Ascending aorta (tissue), 2 donors: ENCODE measurements at regions not wholly inside any gene's neighbourhood (a gene's known extent, or its start where the extent isn't known, plus 50 kb on each side); places are given as distances from the start of the nearest gene placed in this dataset.
"Not testable (repeated sequence)": the region's sequence is repeated elsewhere in the genome, so short reads cannot be mapped to it uniquely, and the experiment has no call there.

ENCODE experiments used
- DNase-seq, 2 donors: peaks; one replicate each; pipeline ENCODE4 v3.0.0-alpha.2; 2019; ENCODE audit warnings: low spot score in 2 of 2
- H3K27ac ChIP-seq, 2 donors: fragments of 200-600 bp; sonication (generic); one replicate each; pipeline ENCODE4 v1.5.1; 2016 to 2017; ENCODE audit warnings: mild to moderate bottlenecking in 1 of 2
- H3K27me3 ChIP-seq: fragments of 200-600 bp; sonication (generic); one replicate; pipeline ENCODE4 v1.5.1; 2017
- H3K36me3 ChIP-seq, 2 donors: fragments of 200-600 bp; sonication (generic); one replicate each; pipeline ENCODE4 v1.5.1; 2016
- H3K4me1 ChIP-seq, 2 donors: fragments of 200-600 bp; sonication (generic); one replicate each; pipeline ENCODE4 v1.5.1; 2016 to 2017; ENCODE audit warnings: mild to moderate bottlenecking in 1 of 2
- H3K4me3 ChIP-seq, 2 donors: fragments of 200-600 bp; sonication (generic); one replicate each; pipeline ENCODE4 v1.5.1; 2016 to 2017; ENCODE audit warnings: mild to moderate bottlenecking in 1 of 2
- H3K9me3 ChIP-seq, 2 donors: fragments of 200-600 bp; sonication (generic); one replicate each; pipeline ENCODE4 v1.5.1; 2016
- CTCF ChIP-seq, 3 experiments: fragments of 200-600 bp in 2 of 3; fragments of 450-650 bp in 1 of 3; sonication (generic) in 2 of 3; IDR thresholded peaks; one replicate each; pipeline ENCODE4 v1.5.1; 2016 to 2019; ENCODE audit warnings: antibody characterized with exemption in 3 of 3, mild to moderate bottlenecking in 1 of 3, moderate library complexity in 1 of 3
- intact Hi-C: fragments of 100-400 bp; cut with DNase I; formaldehyde crosslinking; loops from one replicate; pipeline ENCODE4 v1.15.1; 2023

DNA sequence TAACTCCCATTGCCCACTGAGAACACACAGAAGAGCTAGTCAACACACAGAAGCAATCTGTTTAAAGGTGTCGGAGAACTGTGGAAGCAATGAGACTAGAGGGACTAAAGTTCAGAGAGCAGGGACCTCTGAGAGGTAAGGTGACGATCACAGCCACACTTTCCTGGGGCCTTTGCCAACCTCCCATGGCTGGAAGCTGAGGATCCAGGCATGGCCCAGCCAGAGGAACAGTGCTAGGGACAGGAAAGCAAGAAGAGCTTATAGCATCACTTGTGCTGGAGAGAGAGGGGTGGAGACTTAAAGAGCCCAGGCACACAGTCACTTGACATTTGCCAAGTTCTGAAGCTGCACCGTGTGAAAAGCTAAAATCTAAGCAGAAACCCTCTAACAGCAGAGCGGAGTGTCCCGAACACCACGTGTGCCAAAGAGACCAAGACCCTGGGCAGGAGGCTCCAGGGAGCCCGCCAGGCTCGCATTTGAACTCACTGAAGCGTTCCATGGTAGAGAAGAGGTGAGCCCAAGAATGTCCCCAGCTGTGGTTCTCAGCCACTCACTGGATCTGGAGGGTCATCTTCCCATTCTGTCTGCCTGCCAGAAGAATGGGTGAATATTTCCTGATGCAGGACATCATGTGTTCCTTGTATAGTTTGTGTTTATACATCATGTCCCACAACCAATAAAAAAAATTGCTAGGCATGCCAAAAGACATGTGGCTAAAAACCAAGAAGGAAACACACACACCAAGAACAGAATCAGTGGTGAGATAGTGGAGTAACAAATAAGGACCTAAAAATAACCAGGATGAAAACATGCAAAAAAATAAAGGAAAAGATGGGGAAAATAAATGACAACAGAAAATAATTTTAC, 174.0 kb upstream of the C14orf180 start:
- intact Hi-C loops, result no loop called here
- Histone ChIP-seq H3K9me3 (peaks cover 4 to 9% of the 10 kb centered on the region in 2 donors), H3K27me3 (no peaks in the 10 kb centered on the region), H3K4me1 (no peaks in the 10 kb centered on the region), H3K27ac (no peak overlapping the region), H3K4me3 (no peak overlapping the region), H3K36me3 (no peaks in the 10 kb centered on the region)
- TF ChIP-seq CTCF (IDR thresholded peaks at IDR 0.05), result no peak
- DNase-seq, result no peak

- H3K36me3 ChIP-seq, result no peaks in the 10 kb centered on the region
- intact Hi-C loops, result no loop called here
- DNase-seq, result no peak
- H3K4me1 ChIP-seq, result no peaks in the 10 kb centered on the region
- H3K4me3 ChIP-seq, result no peak overlapping the region
- H3K9me3 ChIP-seq, result peaks cover 4 to 9% of the 10 kb centered on the region in 2 donors
- no peak overlapping the region for H3K27ac ChIP-seq
- no peak for TF ChIP-seq CTCF (IDR thresholded peaks at IDR 0.05)
- H3K27me3 ChIP-seq, result no peaks in the 10 kb centered on the region
These were observed 172.7 kb upstream of the C14orf180 start for GRCh38 chr14:104406831-104407230.

- intact Hi-C loops, result no loop called here
These were observed 163.2 kb upstream of the C14orf180 start for GRCh38 chr14:104416383-104416782.

GRCh38 chr14:104419865-104420505, 159.6 kb upstream of the C14orf180 start:
- H3K9me3 ChIP-seq, result no peaks in the 10 kb centered on the region
- intact Hi-C loops, result no loop called here
- no peak for DNase-seq
- no peaks in the 10 kb centered on the region for H3K36me3 ChIP-seq
- H3K27ac ChIP-seq, result no peak overlapping the region
- no peaks in the 10 kb centered on the region for H3K4me1 ChIP-seq
- no peak for TF ChIP-seq CTCF (IDR thresholded peaks at IDR 0.05)
- H3K27me3 ChIP-seq, result no peaks in the 10 kb centered on the region
- no peak overlapping the region for H3K4me3 ChIP-seq

More at GRCh38 chr14:104416383-104416782, 163.2 kb upstream of the C14orf180 start:
- Histone ChIP-seq H3K9me3 (no peaks in the 10 kb centered on the region), H3K27me3 (no peaks in the 10 kb centered on the region), H3K27ac (no peak overlapping the region), H3K4me1 (no peaks in the 10 kb centered on the region), H3K36me3 (no peaks in the 10 kb centered on the region), H3K4me3 (no peak overlapping the region)
- TF ChIP-seq CTCF (IDR thresholded peaks at IDR 0.05), result no peak
- no peak for DNase-seq

GRCh38 chr14:104420523-104420922, 159.0 kb upstream of the C14orf180 start:
- H3K27ac ChIP-seq, DNase-seq, intact Hi-C loops, H3K4me3 ChIP-seq, H3K27me3 ChIP-seq, H3K9me3 ChIP-seq, H3K36me3 ChIP-seq, H3K4me1 ChIP-seq: not testable (repeated sequence)

DNA sequence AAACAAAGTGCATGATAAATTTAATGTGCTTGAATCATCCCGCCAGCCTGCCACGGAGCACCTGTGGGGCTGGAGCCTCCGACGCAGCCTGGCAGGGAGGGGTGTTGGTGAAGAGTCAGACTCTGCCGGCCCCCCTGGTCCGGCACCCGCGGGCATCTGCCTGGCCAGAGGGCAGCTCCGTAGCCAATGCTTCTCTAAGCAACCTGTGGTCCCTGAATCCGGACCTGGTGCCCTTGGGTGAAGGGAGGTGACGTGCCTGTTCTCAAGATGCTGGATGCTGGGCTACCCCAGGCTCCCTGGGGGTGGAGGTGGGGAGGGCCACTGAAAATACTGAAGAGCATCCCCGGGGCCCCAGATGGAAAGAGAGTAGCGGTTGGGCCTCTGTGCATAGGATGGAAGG, 158.6 kb upstream of the C14orf180 start:
- H3K9me3 ChIP-seq, result no peaks in the 10 kb centered on the region
- H3K36me3 ChIP-seq, result no peaks in the 10 kb centered on the region
- no peaks in the 10 kb centered on the region for H3K27me3 ChIP-seq
- no peaks in the 10 kb centered on the region for H3K4me1 ChIP-seq
- H3K27ac ChIP-seq, result no peak overlapping the region
- no peak overlapping the region for H3K4me3 ChIP-seq
- intact Hi-C loops, result no loop called here
- no peak for DNase-seq
- no peak for TF ChIP-seq CTCF (IDR thresholded peaks at IDR 0.05)
